ENCODE measurements at regions not wholly inside any gene's neighbourhood (a gene's known extent, or its start where the extent isn't known, plus 50 kb on each side); places are given as distances from the start of the nearest gene placed in this dataset.
A peak's percentile ranks its signal among the peaks of the same experiment; 100 is the strongest.

GRCh38 chr5:32990593-32991420, 279.7 kb downstream of the NPR3 start:
- DNase-seq: no peak

GRCh38 chr5:32991421-32991815, 280.3 kb downstream of the NPR3 start:
- DNase-seq: no peak

- DNase-seq: no peak
Measured at GRCh38 chr5:32996336-32996735, 285.2 kb downstream of the NPR3 start.

GRCh38 chr5:33008751-33009418, 297.8 kb downstream of the NPR3 start:
- no peak for DNase-seq

GRCh38 chr5:33010846-33011245, 299.7 kb downstream of the NPR3 start:
- DNase-seq: peak; percentile 77

GRCh38 chr5:33011801-33012200, 300.7 kb downstream of the NPR3 start:
- no peak for DNase-seq

GRCh38 chr5:33023649-33024048, 312.5 kb downstream of the NPR3 start:
- DNase-seq: peak; percentile 14

- peak; percentile 90 for DNase-seq
Measured at GRCh38 chr5:33032271-33033070, 321.4 kb downstream of the NPR3 start.

- DNase-seq: no peak
Measured at GRCh38 chr5:33033516-33033915, 322.4 kb downstream of the NPR3 start.

- no peak for DNase-seq
Measured at GRCh38 chr5:33034777-33035176, 323.7 kb downstream of the NPR3 start.

GRCh38 chr5:33035851-33036527, 324.9 kb downstream of the NPR3 start:
- DNase-seq: no peak

GRCh38 chr5:33037076-33037475, 326.0 kb downstream of the NPR3 start:
- DNase-seq: no peak

- no peak for DNase-seq
Measured at GRCh38 chr5:33041586-33041985, 330.5 kb downstream of the NPR3 start.

GRCh38 chr5:33043343-33043997, 332.3 kb downstream of the NPR3 start:
- peak; percentile 19 for DNase-seq

GRCh38 chr5:33046091-33046490, 335.0 kb downstream of the NPR3 start:
- DNase-seq: peak; percentile 26

- no peak for DNase-seq
Measured at GRCh38 chr5:33048315-33048714, 337.2 kb downstream of the NPR3 start.

- DNase-seq: peak; percentile 72
Measured at GRCh38 chr5:33049298-33049697, 338.2 kb downstream of the NPR3 start.

- peak; percentile 97 for DNase-seq
Measured at GRCh38 chr5:33049842-33050241, 338.7 kb downstream of the NPR3 start.

GRCh38 chr5:33059081-33059480, 348.0 kb downstream of the NPR3 start:
- no peak for DNase-seq

GRCh38 chr5:33065131-33065530, 354.0 kb downstream of the NPR3 start:
- DNase-seq: no peak

GRCh38 chr5:33067291-33067690, 356.2 kb downstream of the NPR3 start:
- DNase-seq: no peak

GRCh38 chr5:33068786-33069185, 357.7 kb downstream of the NPR3 start:
- no peak for DNase-seq
